ENCODE measurements at regions not wholly inside any gene's neighbourhood (a gene's known extent, or its start where the extent isn't known, plus 50 kb on each side); places are given as distances from the start of the nearest gene placed in this dataset.
A peak's percentile ranks its signal among the peaks of the same experiment; 100 is the strongest.
"Not testable (repeated sequence)": the region's sequence is repeated elsewhere in the genome, so short reads cannot be mapped to it uniquely, and the experiment has no call there.

DNA sequence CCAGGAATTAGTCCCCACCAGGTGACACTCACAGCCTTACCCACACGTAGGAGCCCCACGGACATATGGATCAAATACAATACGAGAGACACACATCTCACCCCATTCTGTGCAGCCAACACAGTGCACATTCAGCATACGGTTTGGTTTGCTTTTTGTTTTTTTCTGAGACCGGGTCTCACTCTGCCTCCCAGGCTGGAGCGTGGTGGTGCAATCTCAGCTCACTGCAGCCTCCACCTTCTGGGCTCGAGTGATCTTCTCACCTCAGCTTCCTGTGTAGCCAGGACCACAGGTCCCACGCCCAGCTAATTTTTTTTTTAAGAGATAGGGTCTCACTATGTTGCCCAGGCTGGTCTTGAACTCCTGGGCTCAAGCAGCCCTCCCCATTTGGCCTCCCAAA lies 102.8 kb downstream of the POTEB start:
- DNase-seq: not testable (repeated sequence)

DNA sequence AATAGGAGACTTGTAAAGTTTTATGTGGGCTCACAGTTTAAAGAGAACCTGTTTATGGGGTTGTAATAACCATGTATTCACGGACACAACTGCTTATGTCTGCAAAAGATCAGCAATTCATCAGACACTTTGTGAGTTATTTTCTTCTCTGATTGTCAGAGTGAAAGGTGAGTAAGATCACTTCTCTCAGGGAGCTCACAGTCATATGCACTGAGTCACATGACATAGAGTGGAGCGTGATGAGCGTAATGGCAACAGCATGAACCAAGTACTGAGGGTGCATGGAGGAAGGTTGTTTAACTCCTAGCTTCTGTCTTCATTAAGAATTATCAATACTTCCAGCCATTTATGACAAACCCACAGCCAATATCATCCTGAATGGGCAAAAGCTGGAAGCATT lies 111.0 kb downstream of the POTEB start:
- DNase-seq: not testable (repeated sequence)

DNA sequence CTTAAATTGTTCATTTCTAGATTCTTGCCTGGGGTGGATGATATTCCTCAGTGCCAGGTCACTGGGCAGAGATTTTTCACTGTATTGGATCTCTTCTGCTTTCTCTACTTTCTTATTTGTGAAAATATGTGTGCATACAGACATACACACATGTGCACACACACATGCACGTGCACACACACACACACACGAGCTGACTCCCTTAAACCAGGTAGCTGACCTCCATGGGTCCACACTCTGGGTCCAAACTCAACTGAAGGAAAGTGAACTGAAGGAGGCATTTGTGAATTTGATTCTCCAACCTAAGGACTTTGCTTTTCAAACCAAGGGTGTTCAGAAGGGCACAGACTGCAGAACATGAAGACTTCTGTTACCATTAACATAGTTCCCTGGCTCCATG lies 113.8 kb downstream of the POTEB start:
- not testable (repeated sequence) for DNase-seq

DNA sequence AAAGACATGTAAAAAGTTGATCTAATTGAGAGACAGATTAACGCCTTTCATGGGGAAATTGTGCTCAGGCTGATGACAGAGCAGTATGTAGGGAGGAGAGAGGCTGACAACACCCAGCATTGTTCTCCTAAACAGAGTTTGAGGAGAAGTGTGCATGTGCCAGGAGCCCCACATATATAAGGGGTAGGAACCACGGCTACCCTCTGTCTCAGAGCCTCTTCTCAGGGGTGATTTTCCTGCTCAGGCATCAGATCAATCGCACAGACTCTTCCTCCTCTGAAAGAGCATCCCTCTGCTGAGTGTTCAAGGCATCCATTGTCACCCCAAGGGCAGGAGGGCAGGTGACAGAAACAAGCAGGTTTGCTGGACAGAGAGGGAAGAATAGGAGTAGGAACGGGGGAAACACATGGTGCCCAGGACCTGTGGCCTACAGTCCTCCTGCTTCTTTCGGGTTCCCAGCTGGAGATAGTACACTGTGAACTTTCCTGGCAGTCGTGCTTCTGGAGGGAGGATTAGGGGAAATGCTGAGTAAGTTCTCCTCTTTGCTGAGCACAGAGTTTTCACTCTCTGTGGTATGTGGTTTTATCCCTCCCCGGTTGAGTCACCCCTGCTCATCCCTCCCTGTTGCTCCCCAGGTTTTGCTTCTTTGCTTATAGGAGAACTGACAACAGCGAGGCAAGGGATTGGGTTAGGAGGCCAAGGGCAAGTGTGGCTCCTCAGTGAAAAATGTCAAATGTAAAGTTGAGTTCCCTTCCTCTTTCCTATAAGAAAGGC lies 117.1 kb downstream of the POTEB start:
- not testable (repeated sequence) for DNase-seq

DNA sequence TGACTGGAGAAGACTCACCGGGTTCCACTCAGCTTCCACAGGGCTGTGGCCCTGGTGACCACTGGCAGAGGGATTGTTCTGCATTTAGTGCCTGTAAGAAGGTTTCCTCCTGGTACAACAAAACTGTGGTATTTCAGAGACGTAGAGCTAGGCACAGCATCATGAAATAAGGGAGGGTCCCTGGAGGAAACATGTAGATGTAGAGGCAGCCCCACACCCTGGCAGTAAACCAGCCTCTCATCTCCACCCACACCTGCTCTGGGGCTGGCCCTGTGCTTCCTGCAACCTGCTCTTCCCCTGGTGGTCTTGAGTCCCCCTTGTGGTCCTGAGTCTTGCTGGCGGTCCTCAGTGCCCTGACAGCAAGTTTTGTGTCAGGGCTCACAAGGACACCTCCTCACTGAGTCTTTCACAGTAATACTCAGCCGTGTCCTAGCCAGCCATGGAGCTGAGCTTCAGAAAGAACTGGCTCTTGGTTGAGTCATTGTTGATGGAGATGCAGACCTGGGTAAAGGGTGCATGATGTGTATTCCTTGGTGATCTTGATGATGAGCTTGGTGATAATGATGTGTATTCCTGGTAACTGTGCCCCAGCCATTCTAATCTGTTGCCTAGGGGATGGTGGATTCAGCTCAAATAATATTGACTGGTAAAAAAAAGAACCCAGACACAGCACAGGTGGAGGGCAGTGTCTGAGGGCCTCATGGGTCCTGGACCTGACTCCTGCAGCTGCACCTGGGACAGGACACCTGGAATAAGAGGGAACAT lies 118.0 kb downstream of the POTEB start:
- DNase-seq: not testable (repeated sequence)

DNA sequence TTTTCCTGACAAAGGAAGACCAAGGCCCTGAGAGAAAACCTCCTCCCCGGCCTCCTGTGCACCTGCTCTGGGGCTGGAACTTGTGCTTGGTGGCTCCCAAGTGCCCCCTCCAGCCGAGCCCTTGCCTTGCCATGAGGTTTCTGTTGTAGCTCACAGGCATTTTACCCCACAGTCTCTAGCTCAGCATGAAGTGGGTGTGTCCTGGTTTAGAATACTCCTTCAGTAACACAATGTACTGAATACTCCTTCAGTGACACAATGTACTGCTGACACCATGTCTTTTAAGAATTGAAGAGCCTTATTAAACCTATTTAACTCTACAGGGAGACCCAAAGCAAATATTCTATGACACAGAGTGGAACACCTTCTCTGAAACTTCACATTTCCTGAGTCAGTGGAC lies 123.7 kb downstream of the POTEB start:
- DNase-seq: not testable (repeated sequence)

DNA sequence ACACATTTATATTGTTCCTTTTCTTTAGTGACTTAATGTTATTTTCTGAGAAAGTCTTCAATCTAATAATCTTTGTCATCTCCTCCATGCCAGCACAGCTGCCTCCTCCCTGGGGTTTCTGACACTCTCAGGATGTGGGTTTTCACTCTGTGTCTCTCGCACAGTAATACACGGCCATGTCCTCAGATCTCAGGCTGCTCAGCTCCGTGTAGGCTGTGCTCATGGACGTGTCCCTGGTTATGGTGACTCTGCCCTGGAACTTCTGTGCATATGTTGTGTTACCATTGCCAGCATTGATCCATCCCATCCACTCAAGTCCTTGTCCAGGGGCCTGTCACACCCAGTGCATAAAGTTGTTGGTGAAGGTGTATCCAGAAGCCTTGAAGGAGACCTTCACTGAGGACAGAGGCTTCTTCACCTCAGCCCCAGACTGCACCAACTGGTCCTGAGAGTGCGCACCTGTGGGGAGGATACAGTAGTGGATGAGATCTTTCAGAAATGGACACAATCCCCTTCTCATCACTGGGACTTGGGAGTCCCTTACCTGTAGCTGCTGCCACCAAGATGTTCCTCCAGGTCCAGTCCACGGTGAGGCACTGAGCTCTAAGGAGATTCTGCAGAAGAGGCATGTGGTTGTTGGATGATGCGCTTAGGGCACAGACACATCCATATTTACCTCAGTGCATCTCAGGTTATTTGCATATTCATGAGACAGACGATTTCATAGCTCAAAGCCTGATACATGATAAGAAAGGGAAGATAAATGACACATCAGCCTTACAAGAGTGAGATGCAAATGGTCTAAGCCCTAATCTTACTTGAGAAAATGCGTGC lies 125.2 kb downstream of the POTEB start:
- DNase-seq: peak in 1 of 2 donors; percentile 1

DNA sequence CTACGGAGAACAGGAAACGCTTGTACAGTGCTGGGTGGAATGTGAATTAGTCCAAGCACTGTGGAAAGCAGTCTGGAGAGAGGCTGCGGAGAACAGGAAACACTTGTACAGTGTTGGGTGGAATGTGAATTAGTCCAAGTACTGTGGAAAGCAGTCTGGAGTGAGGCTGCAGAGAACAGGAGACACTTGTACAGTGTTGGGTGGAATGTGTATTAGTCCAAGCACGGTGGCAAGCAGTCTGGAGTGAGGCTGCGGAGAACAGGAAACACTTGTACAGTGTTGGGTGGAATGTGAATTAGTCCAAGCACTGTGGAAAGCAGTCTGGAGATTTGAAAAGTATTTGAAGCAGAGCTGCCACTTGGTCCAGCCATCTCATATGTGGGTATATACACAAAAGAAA lies 128.4 kb downstream of the POTEB start:
- not testable (repeated sequence) for DNase-seq

DNA sequence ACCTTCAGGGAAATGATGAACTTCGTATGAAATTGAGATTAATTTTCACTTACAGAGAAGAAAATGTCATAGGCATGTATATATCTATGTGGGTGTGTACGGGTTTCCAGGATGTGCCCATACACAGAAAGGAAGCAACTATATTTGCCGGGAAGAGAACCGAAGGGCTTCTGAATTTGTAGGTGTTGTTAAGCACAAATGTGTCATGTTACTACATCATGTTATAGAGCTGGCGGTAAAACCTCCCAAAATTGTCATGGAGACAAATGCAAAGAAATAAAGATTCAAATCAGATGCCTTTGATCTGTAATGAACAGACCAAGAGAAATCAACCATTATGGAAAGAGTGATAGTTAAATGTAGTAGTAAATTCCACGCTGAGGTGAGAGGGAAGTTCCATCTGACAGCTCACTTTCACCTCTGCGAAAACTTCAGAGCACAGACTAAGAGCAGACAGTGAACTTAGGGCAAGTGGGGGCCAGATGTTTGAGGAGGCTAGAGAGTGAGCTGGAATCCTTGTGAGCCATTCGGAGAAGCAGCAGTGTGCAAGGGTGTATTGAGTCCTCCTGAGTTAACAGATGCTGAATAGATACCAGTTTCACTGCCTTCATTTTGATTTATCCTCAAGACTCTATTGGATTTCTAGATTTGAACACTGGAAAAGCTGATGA lies 133.2 kb downstream of the POTEB start:
- not testable (repeated sequence) for DNase-seq

DNA sequence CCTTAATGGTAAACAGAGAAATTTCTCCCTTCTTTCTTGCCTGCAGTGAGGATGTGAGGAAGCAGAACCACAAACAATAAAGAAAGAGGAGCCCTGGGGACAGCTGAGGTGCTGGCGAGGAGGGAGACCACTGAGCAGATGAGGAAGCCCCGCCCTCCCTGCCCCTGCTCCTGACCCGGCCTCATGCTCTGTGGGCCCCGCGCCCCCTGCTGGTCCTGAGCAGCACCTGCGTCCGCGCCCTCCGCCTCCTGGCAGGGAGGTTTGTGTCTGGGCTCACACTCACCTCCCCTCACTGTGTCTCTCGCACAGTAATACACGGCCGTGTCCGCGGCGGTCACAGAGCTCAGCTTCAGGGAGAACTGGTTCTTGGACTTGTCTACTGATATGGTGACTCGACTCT lies 135.5 kb downstream of the POTEB start:
- DNase-seq: not testable (repeated sequence)

DNA sequence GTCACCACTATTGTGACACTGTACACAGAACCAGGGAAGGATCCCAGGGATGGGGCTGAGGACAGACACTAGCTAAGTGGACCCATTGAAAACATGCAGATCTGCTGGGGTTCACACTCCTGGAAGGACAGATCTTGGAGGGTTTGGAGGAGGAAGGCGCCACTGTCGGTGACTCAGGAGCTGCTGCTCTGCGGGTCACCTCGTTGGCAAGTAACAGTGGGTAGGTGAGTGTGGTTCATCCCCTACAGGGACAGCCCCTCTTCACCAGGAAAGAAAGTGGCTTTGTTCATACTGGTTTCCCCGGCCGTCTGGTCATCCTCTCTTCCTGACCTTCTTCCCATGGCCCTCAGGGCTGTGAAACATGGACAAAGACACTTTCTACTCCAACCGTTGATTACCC lies 139.5 kb downstream of the POTEB start:
- not testable (repeated sequence) for DNase-seq

DNA sequence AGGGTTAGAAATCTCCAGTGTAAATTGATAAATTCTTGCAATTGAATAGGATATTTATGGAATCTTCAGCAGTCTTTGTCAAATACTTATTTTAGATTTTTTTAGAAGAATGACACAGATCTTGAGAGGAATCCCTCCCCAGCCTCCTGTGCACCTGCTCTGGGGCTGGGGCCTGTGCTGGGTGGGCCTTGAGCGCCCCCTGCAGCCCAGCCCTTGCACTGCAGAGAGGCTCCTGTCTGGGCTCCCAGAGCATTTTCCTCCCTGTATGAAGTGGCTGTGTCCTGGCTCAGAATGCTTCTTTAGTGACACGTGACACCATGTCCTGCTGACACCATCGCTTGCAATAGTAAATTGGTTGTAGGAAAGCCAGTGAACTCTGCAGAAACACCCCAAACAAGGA lies 141.1 kb downstream of the POTEB start:
- DNase-seq: not testable (repeated sequence)

DNA sequence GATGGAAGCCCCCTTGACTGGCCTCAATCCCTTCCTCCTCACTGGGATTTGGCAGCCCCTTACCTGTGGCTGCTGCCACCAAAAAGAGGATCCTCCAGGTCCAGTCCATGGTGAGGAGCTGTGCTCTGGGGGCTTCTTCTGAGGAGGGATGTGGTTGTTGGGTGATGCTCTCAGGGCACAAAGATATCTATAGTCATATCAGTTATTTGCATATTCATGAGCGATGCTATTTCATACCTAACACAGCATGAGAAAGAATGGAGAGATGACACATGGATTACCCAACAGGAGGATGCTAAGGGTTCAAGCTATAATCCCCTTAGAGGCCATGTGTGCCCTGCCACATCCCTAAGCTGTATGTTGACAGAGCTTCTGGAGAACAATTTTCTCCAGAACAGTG lies 141.7 kb downstream of the POTEB start:
- DNase-seq: not testable (repeated sequence)

DNA sequence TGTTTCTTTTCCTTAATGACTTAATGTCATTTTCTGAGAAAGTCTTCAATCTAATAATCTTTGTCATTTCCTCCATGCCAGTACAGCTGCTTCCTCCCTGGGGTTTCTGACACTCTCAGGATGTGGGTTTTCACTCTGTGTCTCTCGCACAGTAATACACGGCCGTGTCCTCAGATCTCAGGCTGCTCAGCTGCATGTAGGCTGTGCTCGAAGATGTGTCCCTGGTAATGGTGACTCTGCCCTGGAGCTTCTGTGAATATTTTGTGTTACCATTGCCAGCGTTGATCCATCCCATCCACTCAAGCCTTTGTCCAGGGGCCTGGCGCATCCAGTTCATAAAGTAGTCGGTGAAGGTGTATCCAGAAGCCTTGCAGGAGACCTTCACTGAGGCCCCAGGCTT lies 142.2 kb downstream of the POTEB start:
- not testable (repeated sequence) for DNase-seq

DNA sequence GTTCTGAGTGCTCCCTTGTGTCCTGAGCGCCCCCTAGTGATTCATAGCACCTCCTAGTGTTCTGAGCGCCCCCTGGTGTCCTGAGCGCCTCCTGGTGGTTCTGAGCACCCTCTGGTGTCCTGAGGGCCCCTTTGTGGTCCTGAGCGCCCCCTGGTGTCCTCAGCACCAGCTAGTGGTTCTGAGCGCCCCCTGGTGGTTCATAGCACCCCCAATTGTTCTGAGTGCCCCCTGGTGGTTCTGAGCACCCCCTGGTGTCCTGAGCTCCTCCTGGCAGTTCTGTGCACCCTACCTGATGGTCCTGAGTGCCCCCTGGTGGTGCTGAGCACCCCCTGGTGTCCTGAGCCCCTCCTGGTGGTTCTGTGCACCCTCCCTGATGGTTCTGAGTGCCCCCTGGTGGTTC lies 146.0 kb downstream of the POTEB start:
- DNase-seq: not testable (repeated sequence)

DNA sequence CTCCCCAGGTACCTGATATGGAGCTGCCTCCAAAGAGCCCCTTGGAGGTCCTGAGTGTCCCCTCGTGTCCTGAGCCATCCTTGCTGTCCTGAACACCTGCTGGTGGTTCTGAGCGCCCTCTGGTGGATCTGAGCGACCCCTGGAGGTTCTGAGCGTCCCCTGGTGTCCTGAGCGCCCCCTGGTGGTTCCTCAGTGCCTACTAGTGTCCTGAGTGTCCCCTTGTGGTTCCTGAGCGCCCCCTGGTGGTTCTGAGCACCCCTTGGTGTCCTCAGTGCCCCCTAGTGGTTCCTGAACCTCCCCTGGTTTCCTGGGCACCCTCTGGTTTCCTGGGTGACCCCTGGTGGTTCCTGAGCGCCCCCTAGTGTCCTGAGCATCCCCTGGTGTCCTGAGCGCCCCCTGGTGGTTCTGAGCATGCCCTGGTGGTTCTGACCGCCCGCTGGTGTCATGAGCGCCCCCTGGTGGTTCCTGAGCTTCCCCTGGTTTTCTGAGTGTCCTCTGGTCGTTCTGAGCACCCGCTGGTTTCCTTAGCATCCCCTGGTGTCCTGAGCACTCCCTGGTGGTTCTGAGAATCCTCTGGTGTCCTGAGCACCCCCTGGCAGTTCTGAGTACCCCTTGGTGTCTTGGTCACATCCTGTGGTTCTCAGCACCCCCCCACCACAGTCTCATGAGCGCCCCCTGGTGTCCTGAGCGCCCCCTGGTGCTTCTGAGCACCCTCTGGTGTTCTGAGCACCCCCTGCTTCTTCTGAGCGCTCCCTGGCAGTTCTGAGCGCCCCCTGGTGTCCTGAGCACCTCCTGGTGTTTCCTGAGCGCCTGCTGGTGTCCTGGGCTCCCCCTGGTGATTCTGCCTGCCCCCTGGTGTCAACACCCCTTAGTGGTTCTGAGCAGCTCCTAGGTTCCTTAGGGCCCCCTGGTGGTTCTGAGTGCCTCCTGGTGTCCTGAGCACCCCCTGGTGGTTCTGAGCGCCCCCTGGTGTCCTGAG lies 146.8 kb downstream of the POTEB start:
- DNase-seq: not testable (repeated sequence)

DNA sequence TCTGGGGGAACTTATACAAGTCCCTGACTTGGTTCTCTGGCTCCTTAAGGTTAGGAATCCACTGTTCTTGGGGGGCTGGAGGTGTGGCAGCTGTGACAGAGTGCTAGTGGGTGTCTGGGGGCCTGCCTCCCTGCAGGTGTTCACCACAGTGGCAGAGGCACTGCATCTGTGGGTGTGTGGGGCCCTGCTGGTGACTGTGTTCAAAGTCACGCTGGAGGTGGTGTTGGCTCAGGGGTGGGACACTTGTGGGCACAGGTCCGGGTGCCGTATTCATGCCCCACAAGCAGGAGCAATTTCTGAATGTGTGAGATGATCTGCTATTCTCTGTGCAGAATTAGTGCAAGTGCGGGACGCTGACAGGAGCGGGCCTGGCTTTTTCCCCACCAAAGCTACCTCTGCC lies 152.5 kb downstream of the POTEB start:
- DNase-seq: not testable (repeated sequence)

DNA sequence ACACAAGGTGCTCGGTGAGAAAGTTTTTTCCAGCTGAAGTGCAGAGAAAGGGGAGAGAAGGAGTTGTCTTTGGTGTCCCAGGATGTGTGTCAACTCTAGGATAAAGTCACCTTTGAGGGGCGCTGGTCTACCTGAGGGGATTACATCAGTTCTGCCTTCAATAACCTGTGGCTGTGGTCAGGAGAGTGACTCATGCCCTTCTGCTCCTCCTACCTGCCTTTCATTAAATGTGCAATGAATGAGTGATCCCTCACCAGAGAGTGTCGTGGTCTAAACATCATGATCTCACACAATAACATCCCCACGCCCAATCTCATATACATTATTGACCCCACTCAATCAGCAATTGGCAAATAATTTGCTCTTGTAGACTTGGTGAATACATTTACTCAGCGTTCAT lies 156.4 kb downstream of the POTEB start:
- DNase-seq: not testable (repeated sequence)

DNA sequence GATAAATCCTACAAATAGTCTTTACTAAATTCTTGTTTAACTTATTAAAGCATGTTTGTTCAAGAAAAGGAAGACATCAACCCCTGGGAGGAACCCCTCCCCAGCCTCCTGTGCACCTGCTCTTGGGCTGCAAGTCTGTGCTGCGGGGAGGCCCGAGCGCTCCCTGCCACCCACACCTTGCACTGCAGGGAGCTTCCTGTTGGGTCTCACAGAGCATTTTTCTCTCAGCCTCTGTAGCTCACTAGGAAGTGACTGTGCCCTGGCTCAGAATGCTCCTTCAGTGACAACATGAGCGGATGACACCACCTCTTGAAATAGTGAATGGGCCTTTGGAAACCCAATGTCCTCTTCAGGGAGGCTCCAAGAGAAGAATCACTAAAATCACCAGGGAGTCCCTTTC lies 158.8 kb downstream of the POTEB start:
- not testable (repeated sequence) for DNase-seq

DNA sequence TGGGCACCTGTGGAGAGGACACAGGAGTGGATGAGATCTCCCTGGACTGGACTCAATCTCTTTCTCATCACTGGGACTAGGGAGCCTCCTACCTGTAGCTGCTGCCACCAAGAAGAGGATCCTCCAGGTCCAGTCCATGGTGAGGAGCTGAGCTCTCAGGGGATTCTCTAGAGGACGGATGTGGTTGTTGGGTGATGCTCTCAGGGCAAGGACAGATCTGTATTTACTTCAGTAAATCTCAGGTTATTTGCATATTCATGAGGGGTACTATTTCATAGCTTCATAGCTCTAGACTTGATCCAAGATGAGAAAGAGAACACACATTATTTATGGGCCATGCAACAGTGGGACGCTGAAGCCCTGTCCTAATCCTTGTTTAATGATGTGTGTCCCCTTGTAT lies 159.4 kb downstream of the POTEB start:
- DNase-seq: not testable (repeated sequence)

DNA sequence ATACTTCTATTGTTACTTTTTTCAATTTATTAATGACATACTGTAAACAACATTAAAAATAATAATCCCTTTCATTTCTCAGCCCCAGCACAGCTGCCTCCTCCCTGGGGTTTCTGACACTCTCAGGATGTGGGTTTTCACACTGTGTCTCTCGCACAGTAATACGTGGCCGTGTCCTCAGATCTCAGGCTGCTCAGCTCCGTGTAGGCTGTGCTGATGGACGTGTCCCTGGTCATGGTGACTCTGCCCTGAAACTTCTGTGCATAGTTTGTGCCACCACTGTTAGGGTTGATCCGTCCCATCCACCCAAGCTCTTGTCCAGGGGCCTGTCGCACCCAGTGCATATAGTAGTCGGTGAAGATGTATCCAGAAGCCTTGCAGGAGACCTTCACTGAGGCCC lies 159.9 kb downstream of the POTEB start:
- not testable (repeated sequence) for DNase-seq

Data from CD4-positive, alpha-beta T cell treated with Interferon alpha-2 for 1 hour (primary cell).